Left forelimb (tissue), 1 donor: ENCODE measurements at regions not wholly inside any gene's neighbourhood (a gene's known extent, or its start where the extent isn't known, plus 50 kb on each side); places are given as distances from the start of the nearest gene placed in this dataset.
"Not testable (repeated sequence)": the region's sequence is repeated elsewhere in the genome, so short reads cannot be mapped to it uniquely, and the experiment has no call there.

Experiments
- DNase-seq: peaks from one replicate; pipeline ENCODE4 v3.0.0-alpha.2; 2018; ENCODE audit warnings: low spot score

- DNase-seq: no peak
These were observed 1152.0 kb downstream of the EPHA7 start for GRCh38 chr6:92267335-92267734.

- DNase-seq: no peak
These were observed 1155.5 kb downstream of the EPHA7 start for GRCh38 chr6:92263864-92264263.

- no peak for DNase-seq
These were observed 1160.2 kb downstream of the EPHA7 start for GRCh38 chr6:92259171-92259570.

- no peak for DNase-seq
These were observed 1176.0 kb downstream of the EPHA7 start for GRCh38 chr6:92243315-92243714.

- no peak for DNase-seq
These were observed 1188.1 kb downstream of the EPHA7 start for GRCh38 chr6:92231171-92231701.

- not testable (repeated sequence) for DNase-seq
These were observed 1199.4 kb downstream of the EPHA7 start for GRCh38 chr6:92219987-92220386.

GRCh38 chr6:92216717-92217116, 1202.6 kb downstream of the EPHA7 start:
- no peak for DNase-seq

- no peak for DNase-seq
These were observed 1217.7 kb downstream of the EPHA7 start for GRCh38 chr6:92201618-92202017.

DNA sequence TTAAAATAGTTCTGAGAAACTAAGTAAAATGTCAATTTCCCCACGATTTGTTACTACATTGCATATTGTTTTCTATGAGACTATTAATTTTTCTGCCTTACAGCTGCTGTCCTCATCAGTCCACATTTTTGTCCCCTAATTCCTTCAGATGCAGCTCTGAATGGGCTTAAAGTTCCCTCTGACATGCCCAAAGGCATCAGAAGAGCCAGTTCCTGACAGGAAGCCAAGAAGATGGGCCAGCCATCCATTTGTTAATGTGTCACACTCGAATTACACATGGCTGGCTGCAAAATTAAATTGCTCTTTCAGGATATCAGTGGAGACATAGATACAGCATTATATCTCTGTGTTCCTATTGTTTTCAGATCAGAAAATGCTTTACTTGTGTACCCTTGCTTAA, 1223.0 kb downstream of the EPHA7 start:
- DNase-seq: no peak

- no peak for DNase-seq
These were observed 1223.6 kb downstream of the EPHA7 start for GRCh38 chr6:92195796-92196195.

DNA sequence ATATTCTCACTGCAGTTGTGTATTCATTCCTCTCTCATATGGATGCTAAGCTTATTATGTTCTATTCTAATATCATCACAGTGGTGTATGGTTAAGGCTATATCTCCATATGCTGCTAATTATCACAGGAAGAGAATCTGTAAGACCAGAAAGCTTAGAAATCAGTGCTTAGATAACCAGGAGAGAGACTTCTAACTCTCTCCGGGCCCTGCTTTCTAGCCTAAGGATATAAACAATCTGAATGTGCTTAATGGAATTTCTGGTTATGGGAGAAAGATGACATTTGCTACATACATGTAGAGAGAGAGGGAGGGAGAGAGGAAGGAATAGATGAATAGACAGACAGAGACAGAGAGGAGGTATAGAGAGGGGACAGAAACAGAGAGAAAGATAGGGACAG, 1231.3 kb downstream of the EPHA7 start:
- no peak for DNase-seq

- no peak for DNase-seq
These were observed 1234.4 kb downstream of the EPHA7 start for GRCh38 chr6:92184933-92185332.

GRCh38 chr6:92181347-92181746, 1238.0 kb downstream of the EPHA7 start:
- DNase-seq: no peak

- DNase-seq: no peak
These were observed 1239.3 kb downstream of the EPHA7 start for GRCh38 chr6:92180090-92180489.

DNA sequence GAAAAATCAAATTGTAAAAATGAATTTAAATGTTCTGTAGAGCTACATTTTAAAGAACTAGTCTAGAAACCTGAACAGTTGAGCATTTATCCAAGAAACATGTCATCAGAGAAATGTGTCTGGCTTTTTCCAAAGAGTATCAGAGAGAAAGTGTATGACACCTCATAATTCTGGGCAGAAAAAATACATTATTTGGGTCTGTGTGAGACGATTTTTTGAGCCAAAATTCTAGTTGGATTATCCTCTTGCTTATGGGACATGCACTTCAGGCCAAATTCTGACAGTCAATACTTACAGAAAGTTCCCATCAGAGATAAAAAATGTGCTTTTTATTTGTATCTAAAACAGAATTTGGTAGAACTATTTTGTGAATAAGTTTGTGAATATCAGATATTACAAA, 1242.7 kb downstream of the EPHA7 start:
- DNase-seq: no peak

GRCh38 chr6:92174398-92175073, 1244.8 kb downstream of the EPHA7 start:
- DNase-seq: no peak

DNA sequence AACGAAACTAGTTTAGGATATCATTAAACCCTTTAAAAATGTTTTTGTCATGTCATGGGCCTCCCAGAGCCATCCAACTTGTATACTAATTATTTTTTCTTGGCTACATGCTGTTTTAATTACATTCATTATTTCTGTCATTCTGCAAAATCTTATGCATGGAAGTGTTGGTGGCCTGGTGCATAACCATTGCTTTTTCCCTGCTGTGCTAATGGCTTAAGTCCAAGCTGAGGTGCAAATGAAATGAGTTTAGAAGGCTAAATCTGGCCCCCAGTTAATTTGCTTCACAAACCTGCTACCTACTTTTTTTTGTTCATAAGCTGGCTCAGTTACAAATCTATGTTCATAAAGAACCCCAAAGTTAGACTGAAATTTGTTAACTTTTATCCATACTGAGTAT, 1249.9 kb downstream of the EPHA7 start:
- no peak for DNase-seq

DNA sequence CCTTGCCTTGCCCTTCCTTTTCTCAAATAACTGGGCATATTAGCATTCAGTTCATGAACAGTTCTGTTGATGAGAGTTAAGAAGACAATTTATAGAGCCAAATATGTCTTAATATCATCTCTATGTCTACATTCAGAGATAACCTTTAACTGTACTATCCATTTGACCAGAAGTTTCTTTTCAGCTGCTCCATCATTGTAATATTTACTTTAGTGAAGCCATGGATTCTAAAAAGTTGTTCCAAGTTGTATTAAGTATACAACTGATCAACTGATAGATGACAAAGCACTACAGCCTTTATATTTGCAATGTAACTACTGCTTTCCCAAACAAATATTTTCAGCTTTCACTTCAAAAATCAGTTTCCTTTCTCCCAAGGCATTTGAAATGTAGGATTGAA, 1252.7 kb downstream of the EPHA7 start:
- no peak for DNase-seq

DNA sequence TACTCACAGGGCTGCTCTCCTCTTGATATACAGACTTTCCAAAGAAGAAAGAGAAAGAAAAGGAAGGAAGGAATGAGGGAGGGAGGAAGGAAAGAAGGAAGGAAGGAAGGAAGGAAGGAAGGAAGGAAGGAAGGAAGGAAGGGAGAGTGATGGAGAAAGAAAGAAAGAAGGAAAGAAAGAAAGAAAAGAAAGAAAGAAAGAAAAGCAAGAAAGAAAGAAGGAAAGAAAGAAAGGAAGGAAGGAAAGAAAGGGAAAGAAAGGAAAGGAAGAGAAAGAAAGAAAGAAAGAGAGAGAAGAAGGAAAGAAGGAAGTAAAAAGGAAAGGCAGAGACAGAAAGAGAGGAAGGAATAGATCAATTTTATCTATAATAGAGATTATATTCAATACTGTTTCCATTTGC, 1257.4 kb downstream of the EPHA7 start:
- no peak for DNase-seq

GRCh38 chr6:92160226-92160625, 1259.1 kb downstream of the EPHA7 start:
- DNase-seq: no peak

- DNase-seq: no peak
These were observed 1260.3 kb downstream of the EPHA7 start for GRCh38 chr6:92159046-92159445.

GRCh38 chr6:92150553-92150952, 1268.8 kb downstream of the EPHA7 start:
- DNase-seq: no peak

DNA sequence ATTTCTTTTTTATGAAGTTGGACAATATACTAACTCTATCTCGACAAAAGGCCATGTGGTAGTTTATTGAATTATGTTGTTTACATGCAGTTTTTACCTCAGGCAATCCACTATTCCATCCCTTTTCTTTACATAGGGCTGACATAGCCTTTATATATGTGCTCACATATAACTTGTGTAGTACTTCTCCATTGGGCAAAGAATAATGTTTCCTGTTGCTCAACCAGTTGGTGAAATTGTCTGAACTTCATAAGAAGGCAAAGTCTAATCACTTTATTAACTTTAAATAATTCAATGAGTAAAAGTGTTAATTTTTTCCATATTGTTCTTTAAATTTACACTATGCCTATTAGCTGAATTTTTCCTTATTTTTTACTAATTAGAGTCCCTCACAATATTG, 1272.1 kb downstream of the EPHA7 start:
- no peak for DNase-seq

- no peak for DNase-seq
These were observed 1279.8 kb downstream of the EPHA7 start for GRCh38 chr6:92139601-92140000.
